Heart left ventricle (tissue), 16 donors: ENCODE measurements at regions not wholly inside any gene's neighbourhood (a gene's known extent, or its start where the extent isn't known, plus 50 kb on each side); places are given as distances from the start of the nearest gene placed in this dataset.

Experiments
- ATAC-seq, 4 donors: fragments of 200-7000 bp; cut with Tn5 transposase; one replicate each; pipeline ENCODE4 v1.9.1; 2020 to 2022; ENCODE audit warnings: moderate library complexity in 4 of 4, mild to moderate bottlenecking in 3 of 4, moderate number of reproducible peaks in 1 of 4
- DNase-seq, 5 donors: peaks; one replicate each; pipeline ENCODE4 v3.0.0-alpha.2; 2020
- H3K27ac ChIP-seq, 12 donors: fragments of 200-600 bp; sonication (generic) in 4 of 12; one replicate each; pipeline versions ENCODE4 v1.5.0 to v1.8.0; 2016 to 2022; ENCODE audit warnings: mild to moderate bottlenecking in 2 of 12
- H3K27me3 ChIP-seq, 9 donors: fragments of 200-600 bp; sonication (generic) in 2 of 9; one replicate each; pipeline versions ENCODE4 v1.5.1 to v1.8.0; 2016 to 2022; ENCODE audit warnings: mild to moderate bottlenecking in 3 of 9
- H3K36me3 ChIP-seq, 9 donors: fragments of 200-600 bp; sonication (generic) in 2 of 9; one replicate each; pipeline versions ENCODE4 v1.5.0 to v1.8.0; 2018 to 2022; ENCODE audit warnings: mild to moderate bottlenecking in 2 of 9
- H3K4me1 ChIP-seq, 12 donors: fragments of 200-600 bp; sonication (generic) in 4 of 12; one replicate each; pipeline versions ENCODE4 v1.5.0 to v1.8.0; 2016 to 2022; ENCODE audit warnings: mild to moderate bottlenecking in 3 of 12
- H3K4me3 ChIP-seq, 12 donors: fragments of 200-600 bp; sonication (generic) in 4 of 12; one replicate each; pipeline versions ENCODE4 v1.5.0 to v1.8.0; 2017 to 2022; ENCODE audit warnings: mild to moderate bottlenecking in 9 of 12, moderate library complexity in 4 of 12
- H3K9me3 ChIP-seq, 12 donors: fragments of 200-600 bp; sonication (generic) in 4 of 12; one replicate each; pipeline versions ENCODE4 v1.5.0 to v1.8.0; 2016 to 2022; ENCODE audit warnings: mild to moderate bottlenecking in 1 of 12
- POLR2A ChIP-seq, 2 donors: fragments of 450-650 bp; IDR thresholded peaks; one replicate each; pipeline ENCODE4 v1.6.1; 2017; ENCODE audit warnings: antibody characterized with exemption in 2 of 2, mild to moderate bottlenecking in 2 of 2, moderate library complexity in 2 of 2
- WGBS, 4 donors: extraction: QIAGEN DNeasy Blood & Tissue Kit in 2 of 4; methylation state at CpG; one replicate each; pipeline versions ENCODE4 v1.1.5 to v1.1.7; 2013 to 2018; 5-methylcytosine and 5-hydroxymethylcytosine counted together
- intact Hi-C, 10 donors: fragments of 100-400 bp; cut with DNase I; formaldehyde crosslinking; loops; one replicate each; pipeline versions ENCODE4 v1.11.1 to v1.14.2; 2022
- TF ChIP-seq, protein P1 (sequence below), 12 donors: fragments of 200-600 bp; sonication (generic) in 4 of 12; IDR thresholded peaks; one replicate each; pipeline versions ENCODE4 v1.5.0 to v1.8.0; 2018 to 2022; ENCODE audit warnings: antibody characterized with exemption in 12 of 12, mild to moderate bottlenecking in 5 of 12
- donor health status: ischemic (EF 13 %, LVEDD 7.1; RV severe dilation, severe dysfunction).
- donor health status: healthy with polysubstance abuse.
- donor health status: DM: no; HTN: yes; CAD: no.
- donor health status: DM: no; HTN: no; CAD: no.
- donor health status: ischemic (EF 25% LVEDD 6.9; RV normal size, moderate dysfunction).
- donor health status: ischemic (EF 25% LVEDD 5.7; RV mildly dilated, moderate dysfunction).
- donor health status: healthy.
- donor health status: DM: yes; HTN: yes; CAD: no.
- donor health status: ischemic (EF 35%, LVEDD 5.7; RV mildly dilated, moderate dysfunction).
- donor health status: nonischemic (EF 11% LVEDD 7.7; RV severe dilation, severe dysfunction).
- donor health status: DM: yes; HTN: yes; CAD: no.
- donor health status: PGD.
- donor health status: ischemic (EF 29% LVEDD 5.4; RV normal size, mild dysfunction).
- donor health status: nonischemic (EF 23%, LVEDD 6.1; RV moderate dilation, normal function).

DNA sequence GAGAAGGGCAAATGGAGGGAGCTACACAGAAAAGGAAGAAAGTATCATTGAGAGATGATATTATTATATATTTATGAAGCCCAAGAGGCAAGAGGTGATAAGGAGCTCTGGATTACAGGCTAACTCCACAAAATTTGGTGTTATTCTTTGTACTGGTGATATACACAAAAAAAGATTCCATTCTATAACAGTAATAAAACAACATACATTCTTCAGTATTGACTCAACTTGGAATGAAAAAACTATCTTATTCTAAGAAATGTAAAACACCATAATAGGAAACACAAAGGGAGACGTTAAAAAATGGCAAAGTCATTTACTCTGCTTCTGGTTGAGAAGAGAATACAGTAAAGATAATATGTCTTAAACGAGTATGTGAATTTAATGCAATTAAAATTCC lies 99.4 kb downstream of the TEX35 start:
- TF ChIP-seq, protein P1, sequence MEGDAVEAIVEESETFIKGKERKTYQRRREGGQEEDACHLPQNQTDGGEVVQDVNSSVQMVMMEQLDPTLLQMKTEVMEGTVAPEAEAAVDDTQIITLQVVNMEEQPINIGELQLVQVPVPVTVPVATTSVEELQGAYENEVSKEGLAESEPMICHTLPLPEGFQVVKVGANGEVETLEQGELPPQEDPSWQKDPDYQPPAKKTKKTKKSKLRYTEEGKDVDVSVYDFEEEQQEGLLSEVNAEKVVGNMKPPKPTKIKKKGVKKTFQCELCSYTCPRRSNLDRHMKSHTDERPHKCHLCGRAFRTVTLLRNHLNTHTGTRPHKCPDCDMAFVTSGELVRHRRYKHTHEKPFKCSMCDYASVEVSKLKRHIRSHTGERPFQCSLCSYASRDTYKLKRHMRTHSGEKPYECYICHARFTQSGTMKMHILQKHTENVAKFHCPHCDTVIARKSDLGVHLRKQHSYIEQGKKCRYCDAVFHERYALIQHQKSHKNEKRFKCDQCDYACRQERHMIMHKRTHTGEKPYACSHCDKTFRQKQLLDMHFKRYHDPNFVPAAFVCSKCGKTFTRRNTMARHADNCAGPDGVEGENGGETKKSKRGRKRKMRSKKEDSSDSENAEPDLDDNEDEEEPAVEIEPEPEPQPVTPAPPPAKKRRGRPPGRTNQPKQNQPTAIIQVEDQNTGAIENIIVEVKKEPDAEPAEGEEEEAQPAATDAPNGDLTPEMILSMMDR (IDR thresholded peaks at IDR 0.05) = no peak
- no peak for TF ChIP-seq POLR2A (IDR thresholded peaks at IDR 0.05)
- Histone ChIP-seq H3K4me1 (peaks cover 0 to 9% (median 0%) of the 10 kb centered on the region in 12 donors), H3K4me3 (no peak overlapping the region), H3K36me3 (no peaks in the 10 kb centered on the region), H3K9me3 (no peaks in the 10 kb centered on the region), H3K27me3 (no peaks in the 10 kb centered on the region), H3K27ac (no peak overlapping the region)
- no peak for DNase-seq
- WGBS, 4 donors = 76 to 79% (median 78%) methylated on average over 2 of the region's 2 CpGs
- no peak for ATAC-seq
- intact Hi-C loops = no loop called here

DNA sequence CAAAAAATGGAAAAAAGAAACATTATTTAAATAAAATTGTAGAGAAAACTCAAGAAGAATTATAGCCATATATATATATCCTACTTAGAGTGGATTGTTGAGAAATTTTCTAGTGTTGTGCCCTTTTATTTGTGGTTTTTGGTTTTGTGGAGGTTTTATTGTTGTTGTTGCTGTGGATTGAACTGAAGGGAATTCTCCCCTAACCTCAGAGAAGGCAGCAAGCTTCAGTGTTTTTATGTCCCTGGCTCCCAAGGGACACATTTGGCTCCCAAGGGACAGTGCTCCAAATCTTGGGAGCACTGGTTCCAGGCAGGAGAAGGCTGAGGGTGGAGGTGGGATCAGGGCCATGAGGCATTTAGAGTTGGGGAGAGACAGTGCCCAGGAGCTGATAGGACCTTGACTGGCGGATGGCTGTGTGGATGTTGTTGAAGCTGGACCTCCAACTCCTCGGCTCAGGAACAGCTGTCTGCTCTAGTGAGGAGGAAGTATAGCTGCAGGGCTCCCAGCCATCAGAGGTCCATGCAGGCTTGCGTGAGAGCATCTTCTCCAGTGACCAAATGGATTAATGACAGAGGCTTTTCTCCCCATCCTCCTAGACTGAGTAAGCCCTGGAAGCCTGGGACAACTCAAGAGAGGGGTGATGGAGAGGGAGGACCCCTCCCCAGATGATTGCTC lies 100.5 kb downstream of the TEX35 start:
- intact Hi-C loops = no loop called here
- H3K27ac ChIP-seq = peak overlapping the region in 1 of 12 donors; percentile 9

DNA sequence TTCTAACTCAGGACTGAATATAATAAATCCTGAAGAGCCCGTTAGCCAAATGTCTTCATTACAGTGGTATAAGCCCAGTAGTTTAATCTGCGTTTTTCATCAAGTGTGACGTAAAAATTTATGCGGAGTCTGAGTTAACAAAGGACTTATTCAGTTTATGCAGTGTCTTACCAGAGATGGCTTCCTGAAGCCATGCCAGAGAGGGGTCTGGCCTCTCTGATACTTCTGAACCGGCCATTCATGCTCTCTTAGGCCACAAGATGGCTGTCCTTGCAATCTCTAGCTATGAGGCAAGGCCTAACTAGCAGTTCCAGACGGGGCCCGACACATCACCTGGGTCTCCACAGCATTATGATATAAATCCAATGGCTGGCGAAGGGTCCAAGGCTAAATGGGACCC lies 101.4 kb downstream of the TEX35 start:
- H3K36me3 ChIP-seq = no peaks in the 10 kb centered on the region
- intact Hi-C loops = no loop called here
- no peaks in the 10 kb centered on the region for H3K27me3 ChIP-seq
- WGBS, 4 donors = 83 to 89% (median 87%) methylated on average over 8 of the region's 8 CpGs
- no peaks in the 10 kb centered on the region for H3K4me1 ChIP-seq
- no peak overlapping the region for H3K27ac ChIP-seq
- ATAC-seq (no peak), DNase-seq (no peak)
- no peak for TF ChIP-seq POLR2A (IDR thresholded peaks at IDR 0.05)
- TF ChIP-seq, protein P1 (IDR thresholded peaks at IDR 0.05) = no peak
- H3K4me3 ChIP-seq = no peak overlapping the region
- H3K9me3 ChIP-seq = no peaks in the 10 kb centered on the region

More for the DNA sequence above, 100.5 kb downstream of the TEX35 start:
- no peak overlapping the region for H3K4me3 ChIP-seq
- TF ChIP-seq, protein P1 (IDR thresholded peaks at IDR 0.05) = no peak
- TF ChIP-seq POLR2A (IDR thresholded peaks at IDR 0.05) = no peak
- no peaks in the 10 kb centered on the region for H3K9me3 ChIP-seq
- WGBS, 4 donors = 59 to 78% (median 68%) methylated on average over 3 of the region's 3 CpGs
- H3K36me3 ChIP-seq = no peaks in the 10 kb centered on the region
- no peak for ATAC-seq
- H3K4me1 ChIP-seq = peaks cover 0 to 5% (median 0%) of the 10 kb centered on the region in 12 donors
- no peaks in the 10 kb centered on the region for H3K27me3 ChIP-seq
- peak in 1 of 5 donors; percentile 28 for DNase-seq

DNA sequence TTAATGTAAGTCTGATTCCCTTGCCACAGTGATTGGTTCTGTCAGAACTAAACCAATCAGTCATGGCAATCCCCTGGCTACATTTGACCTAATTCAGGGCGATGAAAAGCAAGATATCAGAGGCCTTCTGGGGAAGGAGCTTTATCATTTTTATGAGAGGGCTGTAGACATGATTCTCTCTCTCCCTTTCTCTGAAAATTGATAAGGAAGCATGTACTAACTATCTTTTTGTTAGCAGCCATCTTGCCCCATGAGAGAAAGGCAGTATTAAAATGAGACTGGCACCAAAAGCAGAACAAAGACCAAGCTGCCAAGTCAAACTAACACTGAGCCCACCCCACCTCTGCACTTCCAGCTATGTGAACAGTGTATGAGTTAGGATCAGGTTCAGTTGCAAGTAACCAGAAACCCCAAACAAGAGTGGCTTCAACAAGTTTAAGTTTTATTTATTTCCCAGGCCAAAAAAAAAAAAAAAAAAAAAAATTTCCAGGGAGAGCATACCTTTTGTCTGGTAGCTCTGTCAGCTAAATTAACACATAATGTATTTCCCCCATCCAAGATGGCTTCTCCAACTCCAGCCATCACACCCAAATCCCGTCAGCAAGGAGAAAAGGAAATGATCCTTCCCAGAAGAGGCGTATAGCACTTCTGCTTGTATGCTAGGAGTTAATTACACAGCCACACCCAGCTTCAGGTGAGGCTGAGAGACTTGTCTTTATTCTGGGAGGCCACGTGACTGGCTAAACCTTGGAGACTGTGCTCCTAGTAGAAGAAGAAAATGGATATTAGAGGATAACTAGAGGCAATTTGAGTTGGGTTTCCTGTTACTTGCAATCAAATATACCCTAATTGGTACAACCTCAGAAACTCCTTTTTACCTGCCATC lies 105.8 kb upstream of the RALGPS2 start:
- DNase-seq = no peak
- H3K27ac ChIP-seq = no peak overlapping the region
- 89 to 91% (median 90%) methylated on average over 4 of the region's 4 CpGs for WGBS, 4 donors
- no peaks in the 10 kb centered on the region for H3K36me3 ChIP-seq
- H3K4me3 ChIP-seq = no peak overlapping the region
- TF ChIP-seq POLR2A (IDR thresholded peaks at IDR 0.05) = no peak
- TF ChIP-seq, protein P1 (IDR thresholded peaks at IDR 0.05) = no peak
- intact Hi-C loops = no loop called here
- ATAC-seq = no peak
- no peaks in the 10 kb centered on the region for H3K27me3 ChIP-seq
- H3K9me3 ChIP-seq = no peaks in the 10 kb centered on the region
- no peaks in the 10 kb centered on the region for H3K4me1 ChIP-seq
